Tibial artery (tissue), 4 donors: ENCODE measurements at regions not wholly inside any gene's neighbourhood (a gene's known extent, or its start where the extent isn't known, plus 50 kb on each side); places are given as distances from the start of the nearest gene placed in this dataset.

Source experiments
- DNase-seq, 2 donors: peaks; one replicate each; pipeline ENCODE4 v3.0.0-alpha.2; 2019
- H3K27ac ChIP-seq, 2 donors: fragments of 200-600 bp; sonication (generic) in 1 of 2; 1 replicate in 1 of 2; 2 replicates in 1 of 2; pipeline ENCODE4 v1.5.1; 2018 to 2019; ENCODE audit warnings: mild to moderate bottlenecking in 1 of 2
- H3K27me3 ChIP-seq, 2 donors: fragments of 200-600 bp; sonication (generic) in 1 of 2; one replicate each; pipeline versions ENCODE4 v1.5.1 to v1.6.0; 2016 to 2019
- H3K36me3 ChIP-seq, 3 donors: fragments of 200-600 bp; sonication (generic) in 2 of 3; one replicate each; pipeline ENCODE4 v1.5.1; 2016 to 2019; ENCODE audit warnings: mild to moderate bottlenecking in 2 of 3
- H3K4me1 ChIP-seq, 4 donors: fragments of 200-600 bp; sonication (generic) in 2 of 4; 1 replicate in 3 of 4; 2 replicates in 1 of 4; pipeline ENCODE4 v1.5.1; 2016 to 2019
- H3K4me3 ChIP-seq, 2 donors: fragments of 200-600 bp; sonication (generic) in 1 of 2; 1 replicate in 1 of 2; 2 replicates in 1 of 2; pipeline ENCODE4 v1.5.1; 2018 to 2019; ENCODE audit warnings: mild to moderate bottlenecking in 2 of 2
- H3K9me3 ChIP-seq, 3 donors: fragments of 200-600 bp; sonication (generic) in 1 of 3; one replicate each; pipeline ENCODE4 v1.5.1; 2016 to 2019
- intact Hi-C: fragments of 100-400 bp; cut with DNase I; formaldehyde crosslinking; loops from one replicate; pipeline ENCODE4 v1.15.0; 2023; ENCODE audit warnings: low total_unique reads
- TF ChIP-seq, protein P1 (sequence below), 2 experiments: fragments of 200-600 bp in 1 of 2; fragments of 450-650 bp in 1 of 2; IDR thresholded peaks; one replicate each; pipeline ENCODE4 v1.5.1; 2017 to 2019; ENCODE audit warnings: antibody characterized with exemption in 2 of 2, mild to moderate bottlenecking in 1 of 2, moderate library complexity in 1 of 2

DNA sequence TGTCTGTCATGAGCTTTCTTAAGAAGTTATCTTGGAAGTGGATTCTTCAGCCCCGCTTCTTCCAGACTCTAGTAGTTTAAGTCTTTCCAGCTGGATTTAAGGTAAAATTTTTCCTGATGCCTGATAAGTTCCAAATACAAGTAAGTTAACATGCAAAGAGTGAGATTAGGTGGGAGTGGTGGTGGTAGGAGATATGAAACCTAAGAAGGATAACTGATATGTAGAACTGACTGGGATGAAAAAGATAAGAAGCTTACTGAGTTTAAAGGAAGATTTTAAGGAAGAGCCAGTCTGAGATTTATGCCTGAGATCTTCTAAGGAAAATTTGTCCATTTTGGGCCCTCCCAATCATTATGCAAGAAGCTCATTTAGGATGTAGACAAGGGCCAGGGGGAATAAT is 250.9 kb upstream of the SYT10 start:
- no peaks in the 10 kb centered on the region for H3K9me3 ChIP-seq
- H3K27ac ChIP-seq, result no peak overlapping the region
- H3K36me3 ChIP-seq, result no peaks in the 10 kb centered on the region
- intact Hi-C loops, result no loop called here
- H3K4me1 ChIP-seq, result no peaks in the 10 kb centered on the region
- TF ChIP-seq, protein P1, sequence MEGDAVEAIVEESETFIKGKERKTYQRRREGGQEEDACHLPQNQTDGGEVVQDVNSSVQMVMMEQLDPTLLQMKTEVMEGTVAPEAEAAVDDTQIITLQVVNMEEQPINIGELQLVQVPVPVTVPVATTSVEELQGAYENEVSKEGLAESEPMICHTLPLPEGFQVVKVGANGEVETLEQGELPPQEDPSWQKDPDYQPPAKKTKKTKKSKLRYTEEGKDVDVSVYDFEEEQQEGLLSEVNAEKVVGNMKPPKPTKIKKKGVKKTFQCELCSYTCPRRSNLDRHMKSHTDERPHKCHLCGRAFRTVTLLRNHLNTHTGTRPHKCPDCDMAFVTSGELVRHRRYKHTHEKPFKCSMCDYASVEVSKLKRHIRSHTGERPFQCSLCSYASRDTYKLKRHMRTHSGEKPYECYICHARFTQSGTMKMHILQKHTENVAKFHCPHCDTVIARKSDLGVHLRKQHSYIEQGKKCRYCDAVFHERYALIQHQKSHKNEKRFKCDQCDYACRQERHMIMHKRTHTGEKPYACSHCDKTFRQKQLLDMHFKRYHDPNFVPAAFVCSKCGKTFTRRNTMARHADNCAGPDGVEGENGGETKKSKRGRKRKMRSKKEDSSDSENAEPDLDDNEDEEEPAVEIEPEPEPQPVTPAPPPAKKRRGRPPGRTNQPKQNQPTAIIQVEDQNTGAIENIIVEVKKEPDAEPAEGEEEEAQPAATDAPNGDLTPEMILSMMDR (IDR thresholded peaks at IDR 0.05), result no peak
- H3K27me3 ChIP-seq, result no peaks in the 10 kb centered on the region
- H3K4me3 ChIP-seq, result no peak overlapping the region
- no peak for DNase-seq

DNA sequence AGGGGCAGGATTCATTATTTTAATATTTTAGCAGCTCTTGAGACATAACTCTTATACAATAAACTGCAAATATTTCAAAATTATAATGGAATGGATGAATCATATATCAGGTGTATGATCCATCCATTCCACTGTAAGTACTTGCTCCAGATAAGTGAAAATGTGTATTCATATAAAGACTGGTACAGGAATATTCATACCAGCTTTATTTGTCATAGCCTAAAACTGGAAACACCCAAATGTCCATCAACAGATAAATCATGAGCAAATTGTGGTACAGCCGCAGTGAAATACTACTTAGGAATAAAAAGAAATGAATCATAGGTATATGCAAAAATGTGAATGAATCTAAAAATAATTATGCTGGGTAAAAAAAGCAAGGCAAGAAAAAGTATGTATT is 263.6 kb upstream of the SYT10 start:
- Histone ChIP-seq H3K4me1 (no peaks in the 10 kb centered on the region), H3K4me3 (no peak overlapping the region), H3K36me3 (no peaks in the 10 kb centered on the region), H3K9me3 (no peaks in the 10 kb centered on the region), H3K27ac (no peak overlapping the region), H3K27me3 (no peaks in the 10 kb centered on the region)
- intact Hi-C loops, result no loop called here
- TF ChIP-seq, protein P1 (IDR thresholded peaks at IDR 0.05), result no peak
- DNase-seq, result no peak

DNA sequence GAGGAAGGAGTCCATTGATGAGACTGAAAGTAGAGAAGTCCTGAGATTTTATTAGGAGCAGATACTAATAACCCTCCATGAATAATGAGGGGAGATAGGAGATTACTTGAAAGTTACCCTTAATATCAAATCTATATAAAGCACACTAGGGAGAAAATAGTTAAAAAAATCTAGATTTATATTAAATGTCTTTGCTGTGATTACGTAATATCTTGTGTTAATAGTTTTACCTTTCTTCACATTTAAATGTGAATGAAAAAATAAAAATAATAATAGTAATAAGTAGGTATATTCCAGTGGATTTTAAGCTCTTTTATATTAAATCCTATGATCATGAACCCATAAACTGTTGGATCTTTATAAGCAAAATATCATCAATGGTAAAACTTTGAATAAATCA is 267.3 kb upstream of the SYT10 start:
- no peak for DNase-seq
- no peaks in the 10 kb centered on the region for H3K4me1 ChIP-seq
- H3K36me3 ChIP-seq, result no peaks in the 10 kb centered on the region
- H3K27ac ChIP-seq, result no peak overlapping the region
- no peaks in the 10 kb centered on the region for H3K27me3 ChIP-seq
- intact Hi-C loops, result no loop called here
- H3K9me3 ChIP-seq, result no peaks in the 10 kb centered on the region
- TF ChIP-seq, protein P1 (IDR thresholded peaks at IDR 0.05), result no peak
- H3K4me3 ChIP-seq, result no peak overlapping the region

DNA sequence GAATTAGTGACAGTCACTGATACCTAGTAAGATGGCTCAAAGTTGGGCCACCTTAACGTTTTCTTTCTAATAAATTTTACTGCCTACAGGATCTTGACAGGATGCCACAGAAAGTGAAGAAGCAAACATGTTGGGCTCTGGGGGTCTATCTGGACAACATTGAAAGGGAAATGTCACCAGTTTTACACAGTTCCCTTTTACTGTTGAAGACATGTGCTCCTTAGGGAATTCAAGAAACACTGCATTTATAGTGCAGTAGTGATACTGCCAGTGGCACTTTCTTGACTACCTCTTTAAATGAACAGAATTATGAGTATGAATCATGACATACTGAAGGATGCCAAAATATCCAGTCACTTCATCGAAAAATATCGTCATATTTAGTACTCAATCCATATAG is 269.3 kb upstream of the SYT10 start:
- Histone ChIP-seq H3K9me3 (no peaks in the 10 kb centered on the region), H3K27me3 (no peaks in the 10 kb centered on the region), H3K4me1 (no peaks in the 10 kb centered on the region), H3K36me3 (no peaks in the 10 kb centered on the region), H3K27ac (no peak overlapping the region), H3K4me3 (no peak overlapping the region)
- intact Hi-C loops, result no loop called here
- TF ChIP-seq, protein P1 (IDR thresholded peaks at IDR 0.05), result no peak
- DNase-seq, result no peak

DNA sequence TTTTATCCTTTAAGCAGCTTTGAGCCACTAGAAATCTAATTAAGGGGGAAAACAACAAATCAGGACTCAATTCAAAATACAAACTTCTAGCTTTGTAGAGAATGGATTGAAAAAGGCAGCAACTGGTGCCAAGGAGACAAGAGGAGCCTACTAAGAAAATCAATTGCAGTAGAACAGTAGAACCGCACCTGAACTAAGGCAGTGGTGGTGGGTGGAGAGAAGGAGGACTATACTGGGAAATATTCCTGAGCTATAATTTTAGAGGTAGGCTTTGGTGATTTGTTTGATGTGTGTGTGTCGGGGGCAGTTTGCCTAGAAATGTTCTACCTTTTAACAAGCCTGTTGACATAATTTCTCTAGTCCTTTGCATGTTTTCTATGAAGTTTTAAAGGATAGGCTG is 270.9 kb upstream of the SYT10 start:
- DNase-seq, result no peak
- TF ChIP-seq, protein P1 (IDR thresholded peaks at IDR 0.05), result no peak
- H3K4me3 ChIP-seq, result no peak overlapping the region
- intact Hi-C loops, result no loop called here
- H3K9me3 ChIP-seq, result no peaks in the 10 kb centered on the region
- H3K27me3 ChIP-seq, result no peaks in the 10 kb centered on the region
- H3K36me3 ChIP-seq, result no peaks in the 10 kb centered on the region
- no peaks in the 10 kb centered on the region for H3K4me1 ChIP-seq
- no peak overlapping the region for H3K27ac ChIP-seq

DNA sequence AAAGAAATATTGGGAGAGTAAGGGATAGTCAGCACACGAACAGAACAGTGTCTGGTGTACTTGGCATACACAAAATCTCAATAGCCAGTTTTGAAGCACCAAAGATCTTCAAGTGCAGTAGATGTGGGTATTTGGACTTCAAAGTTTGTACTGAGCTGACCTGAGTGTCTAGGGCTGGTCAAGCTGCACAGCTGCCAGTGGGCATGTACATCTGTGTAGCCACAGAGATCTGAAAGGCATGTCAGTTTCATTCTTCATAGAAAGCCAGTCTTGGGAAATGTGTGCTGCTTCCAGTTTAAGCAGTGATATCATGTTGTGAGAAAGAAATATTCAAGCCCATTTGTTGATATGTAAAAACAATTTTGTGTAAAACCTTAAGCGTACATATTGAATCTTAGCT is 279.0 kb upstream of the SYT10 start:
- intact Hi-C loops, result no loop called here
- H3K36me3 ChIP-seq, result no peaks in the 10 kb centered on the region
- no peaks in the 10 kb centered on the region for H3K9me3 ChIP-seq
- H3K27ac ChIP-seq, result no peak overlapping the region
- no peaks in the 10 kb centered on the region for H3K4me1 ChIP-seq
- no peak for DNase-seq
- TF ChIP-seq, protein P1 (IDR thresholded peaks at IDR 0.05), result no peak
- H3K27me3 ChIP-seq, result no peaks in the 10 kb centered on the region
- H3K4me3 ChIP-seq, result no peak overlapping the region
